Neural cell (in vitro differentiated cells): ENCODE measurements at regions not wholly inside any gene's neighbourhood (a gene's known extent, or its start where the extent isn't known, plus 50 kb on each side); places are given as distances from the start of the nearest gene placed in this dataset.

Experiments used
- H2AFZ ChIP-seq: fragments of 200-600, 300-800 bp; sonication (generic), shearing (Covaris generic); 2 replicates; pipeline ENCODE4 v1.6.0; 2014; ENCODE audit warnings: low read depth, mild to moderate bottlenecking, antibody characterized with exemption, low read length, moderate library complexity
- H3F3A ChIP-seq: fragments of 200-600 bp; shearing (Covaris generic); 2 replicates; pipeline ENCODE4 v1.6.1; 2016; ENCODE audit warnings: mild to moderate bottlenecking, moderate library complexity, mixed read lengths, antibody characterized with exemption, low read length; ENCODE audit not compliant: insufficient read depth, poor library complexity, severe bottlenecking
- H3K27ac ChIP-seq: fragments of 200-600, 300-800 bp; sonication (generic), shearing (Covaris generic); 2 replicates; pipeline ENCODE4 v1.5.1; 2014; ENCODE audit warnings: mild to moderate bottlenecking, low read length, moderate library complexity
- H3K27me3 ChIP-seq: fragments of 300-800, 200-600 bp; sonication (generic), shearing (Covaris generic); 2 replicates; pipeline ENCODE4 v1.6.0; 2014; ENCODE audit warnings: mild to moderate bottlenecking, low read depth, low read length, moderate library complexity; ENCODE audit not compliant: insufficient read depth
- H3K36me3 ChIP-seq: fragments of 300-800, 200-600 bp; sonication (generic), shearing (Covaris generic); 2 replicates; pipeline ENCODE4 v1.5.1; 2014; ENCODE audit warnings: mild to moderate bottlenecking, antibody characterized with exemption, low read length, moderate library complexity; ENCODE audit not compliant: insufficient read depth
- H3K4me2 ChIP-seq: fragments of 300-800, 200-600 bp; sonication (generic), shearing (Covaris generic); 2 replicates; pipeline ENCODE4 v1.6.0; 2014; ENCODE audit warnings: mild to moderate bottlenecking, low read length
- H3K4me3 ChIP-seq: fragments of 300-800, 200-600 bp; sonication (generic), shearing (Covaris generic); 2 replicates; pipeline ENCODE4 v1.5.1; 2014; ENCODE audit warnings: mild to moderate bottlenecking, low read length, moderate library complexity
- H3K79me2 ChIP-seq: fragments of 200-600 bp; shearing (Covaris generic); replicated peaks from 2 replicates; pipeline ENCODE4 v1.6.0; 2014; ENCODE audit warnings: mild to moderate bottlenecking, low read length, moderate library complexity; ENCODE audit not compliant: insufficient read depth
- H3K9ac ChIP-seq: fragments of 300-800, 200-600 bp; sonication (generic), shearing (Covaris generic); 2 replicates; pipeline ENCODE4 v1.6.1; 2016; ENCODE audit warnings: mild to moderate bottlenecking, low read length, mixed read lengths
- H3K9me2 ChIP-seq: fragments of 200-600 bp; shearing (Covaris generic); 2 replicates; pipeline ENCODE4 v1.6.1; 2016; ENCODE audit warnings: mild to moderate bottlenecking, low read length, mixed read lengths; ENCODE audit not compliant: insufficient read depth
- H3K9me3 ChIP-seq: fragments of 200-600, 300-800 bp; sonication (generic), shearing (Covaris generic); 2 replicates; pipeline ENCODE4 v1.6.1; 2016; ENCODE audit warnings: mild to moderate bottlenecking, mixed run types, low read length, moderate library complexity, mixed read lengths
- H4K20me1 ChIP-seq: fragments of 200-600 bp; shearing (Covaris generic); 2 replicates; pipeline ENCODE4 v1.6.1; 2016; ENCODE audit warnings: mild to moderate bottlenecking, mixed run types; ENCODE audit not compliant: insufficient read depth
- EP300 ChIP-seq: fragments of 450-650 bp; conservative IDR thresholded peaks from 2 replicates; pipeline ENCODE4 v1.6.1; 2014; ENCODE audit warnings: antibody characterized with exemption, mild to moderate bottlenecking, moderate library complexity; ENCODE audit not compliant: poor library complexity, severe bottlenecking
- EZH2 ChIP-seq: fragments of 200-600, 300-800 bp; shearing (Covaris generic), sonication (generic); IDR thresholded peaks from 2 replicates; pipeline ENCODE4 v1.6.1; 2014; ENCODE audit warnings: antibody characterized with exemption, low read length, borderline replicate concordance, mild to moderate bottlenecking; ENCODE audit not compliant: insufficient read depth, poor library complexity, severe bottlenecking
- MXI1 ChIP-seq: fragments of 450-650 bp; conservative IDR thresholded peaks from 2 replicates; pipeline ENCODE4 v1.6.1; 2014; ENCODE audit warnings: antibody characterized with exemption, mild to moderate bottlenecking; ENCODE audit not compliant: poor library complexity, severe bottlenecking
- POLR2AphosphoS5 ChIP-seq: IDR thresholded peaks from 2 replicates; pipeline ENCODE4 v1.6.1; 2012
- RAD21 ChIP-seq: fragments of 450-650 bp; conservative IDR thresholded peaks from 2 replicates; pipeline ENCODE4 v1.6.1; 2014; ENCODE audit warnings: antibody characterized with exemption, mild to moderate bottlenecking, moderate library complexity
- SMC3 ChIP-seq: fragments of 450-650 bp; conservative IDR thresholded peaks from 2 replicates; pipeline ENCODE4 v1.6.1; 2014; ENCODE audit warnings: antibody characterized with exemption, mild to moderate bottlenecking, moderate library complexity; ENCODE audit not compliant: poor library complexity
- TAF1 ChIP-seq: IDR thresholded peaks from 2 replicates; pipeline ENCODE4 v1.6.1; 2012; ENCODE audit warnings: low read depth
- TF ChIP-seq, protein P1 (sequence below): IDR thresholded peaks from 2 replicates; pipeline ENCODE4 v1.6.1; 2012; ENCODE audit warnings: borderline replicate concordance
- TF ChIP-seq, protein P2 (sequence below): fragments of 450-650 bp; IDR thresholded peaks from 2 replicates; pipeline ENCODE4 v1.5.1; 2014; ENCODE audit warnings: antibody characterized with exemption, mild to moderate bottlenecking, moderate library complexity; ENCODE audit not compliant: poor library complexity, severe bottlenecking

DNA sequence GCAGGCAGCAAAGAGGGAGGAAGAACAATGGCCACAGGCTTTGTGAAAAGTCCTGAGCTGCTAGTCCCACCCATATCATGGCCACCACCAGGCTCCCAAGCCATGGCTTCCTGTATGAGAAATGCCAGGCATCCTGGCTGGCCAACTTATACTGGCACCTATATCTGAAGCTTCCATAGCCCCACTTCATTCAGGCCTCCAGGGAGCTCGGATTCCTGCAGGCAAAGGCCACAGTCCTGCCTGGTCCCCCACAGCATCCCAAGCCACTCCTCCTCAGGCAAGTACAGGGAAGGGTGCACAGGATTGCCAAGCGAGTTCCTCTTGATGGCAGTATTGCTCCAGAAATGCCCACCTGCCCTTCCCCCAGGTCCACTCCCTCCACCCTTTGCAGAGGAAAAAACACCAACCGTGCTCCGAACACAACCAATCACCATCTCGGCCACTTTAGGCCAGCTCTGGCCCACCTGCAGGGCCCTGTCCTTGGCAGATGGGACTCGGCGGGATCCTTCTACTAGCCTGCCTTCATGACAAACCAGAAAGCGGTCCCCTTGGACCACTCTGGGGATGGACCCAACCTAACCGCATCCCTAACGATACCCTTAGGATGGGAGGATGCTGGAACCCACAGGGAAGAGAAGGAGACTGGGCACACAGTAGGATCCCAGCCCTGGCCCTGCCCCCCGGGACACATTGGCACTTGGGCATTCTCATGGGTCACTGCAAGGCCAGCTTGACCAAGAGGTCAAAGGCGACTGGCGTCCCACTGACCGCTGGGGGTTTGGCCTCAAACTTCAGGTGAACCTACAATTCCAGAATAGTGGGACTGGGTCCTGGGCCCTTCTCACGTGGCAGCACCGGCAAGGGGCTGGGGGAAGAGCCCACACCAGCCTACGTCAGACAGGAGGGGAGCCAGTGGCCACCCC is 220.4 kb upstream of the AGTR2 start:
- Histone ChIP-seq H3K9ac (no peak overlapping the region), H3K4me2 (no peak overlapping the region), H3K79me2 (no peaks in the 10 kb centered on the region), H4K20me1 (no peaks in the 10 kb centered on the region), H2AFZ (no peak overlapping the region), H3K27ac (no peak overlapping the region), H3F3A (no peaks in the 10 kb centered on the region), H3K4me3 (no peak overlapping the region), H3K9me2 (no peaks in the 10 kb centered on the region), H3K36me3 (no peaks in the 10 kb centered on the region), H3K9me3 (no peaks in the 10 kb centered on the region), H3K27me3 (no peaks in the 10 kb centered on the region)
- TF ChIP-seq TAF1: no peak
- TF ChIP-seq, protein P1, sequence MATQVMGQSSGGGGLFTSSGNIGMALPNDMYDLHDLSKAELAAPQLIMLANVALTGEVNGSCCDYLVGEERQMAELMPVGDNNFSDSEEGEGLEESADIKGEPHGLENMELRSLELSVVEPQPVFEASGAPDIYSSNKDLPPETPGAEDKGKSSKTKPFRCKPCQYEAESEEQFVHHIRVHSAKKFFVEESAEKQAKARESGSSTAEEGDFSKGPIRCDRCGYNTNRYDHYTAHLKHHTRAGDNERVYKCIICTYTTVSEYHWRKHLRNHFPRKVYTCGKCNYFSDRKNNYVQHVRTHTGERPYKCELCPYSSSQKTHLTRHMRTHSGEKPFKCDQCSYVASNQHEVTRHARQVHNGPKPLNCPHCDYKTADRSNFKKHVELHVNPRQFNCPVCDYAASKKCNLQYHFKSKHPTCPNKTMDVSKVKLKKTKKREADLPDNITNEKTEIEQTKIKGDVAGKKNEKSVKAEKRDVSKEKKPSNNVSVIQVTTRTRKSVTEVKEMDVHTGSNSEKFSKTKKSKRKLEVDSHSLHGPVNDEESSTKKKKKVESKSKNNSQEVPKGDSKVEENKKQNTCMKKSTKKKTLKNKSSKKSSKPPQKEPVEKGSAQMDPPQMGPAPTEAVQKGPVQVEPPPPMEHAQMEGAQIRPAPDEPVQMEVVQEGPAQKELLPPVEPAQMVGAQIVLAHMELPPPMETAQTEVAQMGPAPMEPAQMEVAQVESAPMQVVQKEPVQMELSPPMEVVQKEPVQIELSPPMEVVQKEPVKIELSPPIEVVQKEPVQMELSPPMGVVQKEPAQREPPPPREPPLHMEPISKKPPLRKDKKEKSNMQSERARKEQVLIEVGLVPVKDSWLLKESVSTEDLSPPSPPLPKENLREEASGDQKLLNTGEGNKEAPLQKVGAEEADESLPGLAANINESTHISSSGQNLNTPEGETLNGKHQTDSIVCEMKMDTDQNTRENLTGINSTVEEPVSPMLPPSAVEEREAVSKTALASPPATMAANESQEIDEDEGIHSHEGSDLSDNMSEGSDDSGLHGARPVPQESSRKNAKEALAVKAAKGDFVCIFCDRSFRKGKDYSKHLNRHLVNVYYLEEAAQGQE: no peak
- TF ChIP-seq RAD21: no peak
- no peak for TF ChIP-seq EZH2
- TF ChIP-seq POLR2AphosphoS5: no peak
- no peak for TF ChIP-seq MXI1
- TF ChIP-seq EP300: no peak
- no peak for TF ChIP-seq SMC3
- TF ChIP-seq, protein P2, sequence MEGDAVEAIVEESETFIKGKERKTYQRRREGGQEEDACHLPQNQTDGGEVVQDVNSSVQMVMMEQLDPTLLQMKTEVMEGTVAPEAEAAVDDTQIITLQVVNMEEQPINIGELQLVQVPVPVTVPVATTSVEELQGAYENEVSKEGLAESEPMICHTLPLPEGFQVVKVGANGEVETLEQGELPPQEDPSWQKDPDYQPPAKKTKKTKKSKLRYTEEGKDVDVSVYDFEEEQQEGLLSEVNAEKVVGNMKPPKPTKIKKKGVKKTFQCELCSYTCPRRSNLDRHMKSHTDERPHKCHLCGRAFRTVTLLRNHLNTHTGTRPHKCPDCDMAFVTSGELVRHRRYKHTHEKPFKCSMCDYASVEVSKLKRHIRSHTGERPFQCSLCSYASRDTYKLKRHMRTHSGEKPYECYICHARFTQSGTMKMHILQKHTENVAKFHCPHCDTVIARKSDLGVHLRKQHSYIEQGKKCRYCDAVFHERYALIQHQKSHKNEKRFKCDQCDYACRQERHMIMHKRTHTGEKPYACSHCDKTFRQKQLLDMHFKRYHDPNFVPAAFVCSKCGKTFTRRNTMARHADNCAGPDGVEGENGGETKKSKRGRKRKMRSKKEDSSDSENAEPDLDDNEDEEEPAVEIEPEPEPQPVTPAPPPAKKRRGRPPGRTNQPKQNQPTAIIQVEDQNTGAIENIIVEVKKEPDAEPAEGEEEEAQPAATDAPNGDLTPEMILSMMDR: no peak

DNA sequence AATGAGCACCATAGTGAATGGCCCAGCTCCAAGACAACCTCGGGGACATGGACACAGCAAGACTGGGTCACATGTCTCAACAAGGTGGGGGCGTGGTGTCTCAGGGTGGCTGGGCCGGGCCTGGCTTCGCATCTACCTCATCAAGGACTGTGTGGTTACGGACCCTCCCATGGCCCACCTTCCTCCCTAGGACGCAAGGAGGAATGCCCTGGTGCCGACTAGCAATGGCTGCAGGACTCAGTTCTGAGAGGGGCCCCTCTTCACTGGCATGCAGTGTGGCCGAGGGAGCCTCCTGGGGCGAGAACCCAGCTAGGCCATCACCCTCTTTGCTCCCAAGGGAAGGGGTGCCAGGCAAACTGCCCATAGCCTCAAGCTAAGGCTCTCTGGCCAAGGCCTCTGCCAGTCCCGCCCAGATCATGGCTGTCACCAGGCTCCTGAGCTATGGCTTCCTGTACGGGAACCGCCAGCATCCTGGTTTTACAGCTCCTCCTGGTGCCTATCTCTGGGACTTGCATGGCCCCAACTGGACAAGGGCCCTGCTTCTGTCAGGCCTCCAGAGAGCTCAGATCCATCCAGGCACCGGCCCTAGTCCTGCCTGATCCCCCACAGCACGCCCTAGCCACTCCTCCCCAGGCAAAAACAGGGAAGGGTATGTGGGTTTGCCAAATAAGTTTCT is 218.0 kb upstream of the AGTR2 start:
- no peak for TF ChIP-seq EP300
- TF ChIP-seq SMC3: no peak
- TF ChIP-seq TAF1: no peak
- TF ChIP-seq RAD21: no peak
- Histone ChIP-seq H3K27ac (no peak overlapping the region), H3K9me2 (no peaks in the 10 kb centered on the region), H3K9ac (no peak overlapping the region), H4K20me1 (no peaks in the 10 kb centered on the region), H3K4me3 (no peak overlapping the region), H2AFZ (no peak overlapping the region), H3K79me2 (no peaks in the 10 kb centered on the region), H3F3A (no peaks in the 10 kb centered on the region), H3K4me2 (no peak overlapping the region), H3K36me3 (no peaks in the 10 kb centered on the region), H3K9me3 (no peaks in the 10 kb centered on the region), H3K27me3 (no peaks in the 10 kb centered on the region)
